HCT116 (cell line): ENCODE measurements at regions not wholly inside any gene's neighbourhood (a gene's known extent, or its start where the extent isn't known, plus 50 kb on each side); places are given as distances from the start of the nearest gene placed in this dataset.

Source experiments
- ATAC-seq: fragments of 200-7000 bp; cut with Tn5 transposase; 2 replicates; pipeline ENCODE4 v1.9.1; 2020; ENCODE audit warnings: mild to moderate bottlenecking, moderate library complexity
- BruUV-seq: library from RNA; stranded (reverse); fragments of 400-500 nt; replicated peaks from 2 replicates; lab custom pipeline; 2021; lab: Mats Ljungman, UMichigan
- CTCF ChIA-PET: fragments of 300-600 bp; sonication (Branson Sonifier 250); formaldehyde crosslinking; loops from one replicate; lab custom pipeline; 2021; ENCODE audit warnings: antibody characterized with exemption; lab: Charles Lee
- POLR2A ChIA-PET: fragments of 300-600, 350-600 bp; sonication (Branson Sonifier 250); formaldehyde crosslinking; loops from one replicate; lab custom pipeline; 2021; ENCODE audit warnings: antibody characterized with exemption; lab: Charles Lee
- RAD21 ChIA-PET, 2 experiments: fragments of 300-600 bp; sonication (Branson Sonifier 250); formaldehyde crosslinking; loops; one replicate each; lab custom pipeline; 2023; ENCODE audit warnings: low total read pairs in 2 of 2; ENCODE audit not compliant: uncharacterized antibody in 2 of 2, unreplicated experiment in 2 of 2, low non-redundant PET in 1 of 2; lab: Charles Lee
- DNase-seq: peaks from one replicate; pipeline ENCODE4 v3.0.0-alpha.2; 2010; ENCODE audit warnings: low read depth, low spot score
- H2AFZ ChIP-seq: fragments of 200-600 bp; shearing (Covaris generic), sonication (generic); 2 replicates; pipeline ENCODE4 v1.6.1; 2017; ENCODE audit warnings: low read depth, mixed run types, mixed read lengths, antibody characterized with exemption, low read length; ENCODE audit not compliant: poor library complexity, severe bottlenecking
- H3K27ac ChIP-seq: 2 replicates; pipeline ENCODE4 v1.5.1; 2012; ENCODE audit warnings: low read depth, low read length
- H3K27me3 ChIP-seq: fragments of 200-600 bp; sonication (generic); 2 replicates; pipeline ENCODE4 v1.6.1; 2016; ENCODE audit warnings: mixed run types, low read length, mixed read lengths; ENCODE audit not compliant: insufficient read depth
- H3K36me3 ChIP-seq, 2 experiments: fragments of 200-500 bp in 1 of 2; fragments of 200-600 bp in 1 of 2; sonication (Bioruptor generic) in 1 of 2; sonication (generic) in 1 of 2; 2 replicates each; pipeline versions ENCODE4 v1.5.1 to v1.6.1; 2014 to 2016; ENCODE audit warnings: low read length in 2 of 2, inconsistent platforms in 1 of 2, mixed read lengths in 1 of 2, mixed run types in 1 of 2; ENCODE audit not compliant: insufficient read depth in 2 of 2, control insufficient read depth in 1 of 2
- H3K4me1 ChIP-seq, 2 experiments: fragments of 200-600 bp in 1 of 2; sonication (generic) in 1 of 2; 2 replicates each; pipeline versions ENCODE4 v1.5.1 to v1.6.1; 2012 to 2017; ENCODE audit warnings: low read length in 2 of 2, inconsistent platforms in 1 of 2, mild to moderate bottlenecking in 1 of 2, mixed read lengths in 1 of 2, mixed run types in 1 of 2, moderate library complexity in 1 of 2; ENCODE audit not compliant: insufficient read depth in 2 of 2, control insufficient read depth in 1 of 2
- H3K4me2 ChIP-seq: fragments of 200-600 bp; sonication (generic); 2 replicates; pipeline ENCODE4 v1.6.1; 2017; ENCODE audit warnings: mixed run types, low read length, mixed read lengths
- H3K4me3 ChIP-seq, 2 experiments: fragments of 200-600 bp in 1 of 2; sonication (generic) in 1 of 2; replicated peaks in 1 of 2; 2 replicates each; pipeline ENCODE4 v1.5.1; 2011 to 2016; ENCODE audit warnings: low read length in 2 of 2, control low read depth in 1 of 2, low read depth in 1 of 2, mild to moderate bottlenecking in 1 of 2, mixed read lengths in 1 of 2, mixed run types in 1 of 2
- H3K79me2 ChIP-seq: fragments of 200-600 bp; sonication (generic); 2 replicates; pipeline ENCODE4 v1.6.1; 2017; ENCODE audit warnings: mild to moderate bottlenecking, mixed run types, low read length, moderate library complexity, mixed read lengths; ENCODE audit not compliant: insufficient read depth
- H3K9ac ChIP-seq: fragments of 200-600 bp; sonication (generic); 2 replicates; pipeline ENCODE4 v1.6.1; 2016; ENCODE audit warnings: low read length, mixed read lengths
- H3K9me2 ChIP-seq: fragments of 200-600 bp; sonication (generic), shearing (Covaris generic); 2 replicates; pipeline ENCODE4 v1.6.1; 2017; ENCODE audit warnings: mixed run types, mild to moderate bottlenecking, moderate library complexity; ENCODE audit not compliant: insufficient read depth
- H3K9me3 ChIP-seq, 2 experiments: fragments of 200-500 bp in 1 of 2; fragments of 200-600 bp in 1 of 2; sonication (Bioruptor generic) in 1 of 2; sonication (generic) in 1 of 2; 2 replicates each; pipeline ENCODE4 v1.6.1; 2014 to 2017; ENCODE audit warnings: low read length in 2 of 2, mixed read lengths in 2 of 2, inconsistent platforms in 1 of 2, low read depth in 1 of 2, mild to moderate bottlenecking in 1 of 2, mixed run types in 1 of 2, moderate library complexity in 1 of 2; ENCODE audit not compliant: control insufficient read depth in 1 of 2, insufficient read depth in 1 of 2
- H4K20me1 ChIP-seq: fragments of 200-600 bp; sonication (generic), shearing (Covaris generic); 2 replicates; pipeline ENCODE4 v1.6.1; 2017; ENCODE audit warnings: mixed run types, mild to moderate bottlenecking, moderate library complexity; ENCODE audit not compliant: insufficient read depth
- CBX3 ChIP-seq: IDR thresholded peaks from 2 replicates; pipeline ENCODE4 v1.6.1; 2012; ENCODE audit warnings: low read depth
- EGR1 ChIP-seq: IDR thresholded peaks from 2 replicates; pipeline ENCODE4 v1.6.1; 2012; ENCODE audit warnings: low read depth
- EZH2phosphoT487 ChIP-seq: fragments of 200-600 bp; IDR thresholded peaks from 2 replicates; pipeline ENCODE4 v1.6.1; 2018; ENCODE audit warnings: antibody characterized with exemption, borderline replicate concordance
- FOSL1 ChIP-seq: IDR thresholded peaks from 2 replicates; pipeline ENCODE4 v1.6.1; 2012; ENCODE audit warnings: low read depth
- JUND ChIP-seq: IDR thresholded peaks from 2 replicates; pipeline ENCODE4 v1.6.1; 2012
- REST ChIP-seq: IDR thresholded peaks from 2 replicates; pipeline ENCODE4 v1.6.1; 2012; ENCODE audit warnings: low read depth
- SRF ChIP-seq: IDR thresholded peaks from 2 replicates; pipeline ENCODE4 v1.6.1; 2012; ENCODE audit warnings: low read depth
- ZFX ChIP-seq: fragments of 450-650 bp; IDR thresholded peaks from 2 replicates; pipeline ENCODE4 v1.6.1; 2017
- ZNF274 ChIP-seq: fragments of 200-500 bp; sonication (Bioruptor generic); IDR thresholded peaks from 2 replicates; pipeline ENCODE4 v1.6.1; 2014; ENCODE audit warnings: mild to moderate bottlenecking, low read depth, low read length, inconsistent platforms
- intact Hi-C: fragments of 100-400 bp; cut with micrococcal nuclease; formaldehyde crosslinking; loops from 2 replicates; pipeline ENCODE4 v1.10.0; 2022
- TF ChIP-seq, protein P1 (sequence below): IDR thresholded peaks from 2 replicates; pipeline ENCODE4 v1.6.1; 2012

DNA sequence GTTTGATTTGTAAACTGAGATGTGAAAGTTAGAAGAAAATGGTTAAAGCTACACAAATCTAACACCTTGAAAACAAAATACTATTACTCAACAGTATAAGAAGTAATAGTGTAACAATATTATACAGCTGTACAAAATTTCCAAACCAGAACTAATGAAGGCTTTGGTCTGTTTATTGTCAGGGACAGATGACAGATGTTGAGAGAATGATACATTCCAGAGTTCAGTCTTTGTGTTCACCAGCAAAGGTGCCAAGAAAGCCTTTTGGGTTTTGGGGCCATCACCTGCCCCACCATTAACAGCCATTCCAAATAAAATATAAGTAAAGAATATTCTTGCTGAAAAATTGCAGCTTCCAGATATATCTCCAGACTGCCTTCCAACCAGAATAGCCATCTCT, 439.3 kb downstream of the PCDH20 start:
- TF ChIP-seq ZFX (no peak), CBX3 (no peak), EGR1 (no peak), FOSL1 (no peak), SRF (no peak), JUND (no peak), ZNF274 (no peak), EZH2phosphoT487 (no peak), REST (no peak)
- TF ChIP-seq, protein P1, sequence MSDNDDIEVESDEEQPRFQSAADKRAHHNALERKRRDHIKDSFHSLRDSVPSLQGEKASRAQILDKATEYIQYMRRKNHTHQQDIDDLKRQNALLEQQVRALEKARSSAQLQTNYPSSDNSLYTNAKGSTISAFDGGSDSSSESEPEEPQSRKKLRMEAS = no peak
- H3K4me3 ChIP-seq = no peak overlapping the region
- H3K9me2 ChIP-seq = no peaks in the 10 kb centered on the region
- ChIA-PET POLR2A (no interaction called here), RAD21 (no interaction called here), CTCF (no interaction called here)
- no peak overlapping the region for H3K27ac ChIP-seq
- no peak overlapping the region for H3K9ac ChIP-seq
- H3K27me3 ChIP-seq = no peaks in the 10 kb centered on the region
- DNase-seq (no peak), ATAC-seq (no peak)
- H3K4me2 ChIP-seq = no peak overlapping the region
- H4K20me1 ChIP-seq = no peaks in the 10 kb centered on the region
- BruUV-seq = no TSS peak
- H3K4me1 ChIP-seq = no peaks in the 10 kb centered on the region
- H2AFZ ChIP-seq = no peak overlapping the region
- H3K9me3 ChIP-seq = no peaks in the 10 kb centered on the region; a peak in 1 of 4 replicates
- no peaks in the 10 kb centered on the region for H3K36me3 ChIP-seq
- no peaks in the 10 kb centered on the region for H3K79me2 ChIP-seq
- intact Hi-C loops = no loop called here
